ENCODE measurements at regions not wholly inside any gene's neighbourhood (a gene's known extent, or its start where the extent isn't known, plus 50 kb on each side); places are given as distances from the start of the nearest gene placed in this dataset.

- TF ChIP-seq CTCF (IDR thresholded peaks at IDR 0.05) (no peak), EP300 (IDR thresholded peaks at IDR 0.05) (no peak), POLR2AphosphoS5 (IDR thresholded peaks at IDR 0.05) (no peak)
These were observed 163.6 kb upstream of the FTMT start for GRCh38 chr5:121688126-121688525.
